GM12891 (cell line): ENCODE measurements at regions not wholly inside any gene's neighbourhood (a gene's known extent, or its start where the extent isn't known, plus 50 kb on each side); places are given as distances from the start of the nearest gene placed in this dataset.

Experiments
- DNase-seq: peaks from one replicate; pipeline ENCODE4 v3.0.0; 2011; ENCODE audit warnings: low spot score; ENCODE audit not compliant: insufficient read length
- FAIRE-seq: peaks from 2 replicates; lab custom pipeline; 2011; peaks lifted over from hg19 to GRCh38; lab: Jason Lieb, UNC
- PAX5 ChIP-seq: IDR thresholded peaks from 2 replicates; pipeline ENCODE4 v1.6.1; 2011; ENCODE audit warnings: low read length, moderate library complexity, mild to moderate bottlenecking; ENCODE audit not compliant: insufficient read depth, severe bottlenecking
- POLR2A ChIP-seq: IDR thresholded peaks from 2 replicates; pipeline ENCODE4 v1.6.1; 2011; ENCODE audit warnings: low read depth, low read length, control low read depth
- POLR2AphosphoS5 ChIP-seq: IDR thresholded peaks from 2 replicates; pipeline ENCODE4 v1.6.1; 2011; ENCODE audit warnings: low read depth, low read length, control low read depth
- POU2F2 ChIP-seq: IDR thresholded peaks from 2 replicates; pipeline ENCODE4 v1.6.1; 2011; ENCODE audit warnings: low read depth, mild to moderate bottlenecking, control low read depth, low read length, moderate library complexity
- SPI1 ChIP-seq: IDR thresholded peaks from 2 replicates; pipeline ENCODE4 v1.6.1; 2011; ENCODE audit warnings: low read depth, low read length, control low read depth
- TAF1 ChIP-seq: IDR thresholded peaks from 2 replicates; pipeline ENCODE4 v1.6.1; 2011; ENCODE audit warnings: low read depth, low read length, control low read depth

DNA sequence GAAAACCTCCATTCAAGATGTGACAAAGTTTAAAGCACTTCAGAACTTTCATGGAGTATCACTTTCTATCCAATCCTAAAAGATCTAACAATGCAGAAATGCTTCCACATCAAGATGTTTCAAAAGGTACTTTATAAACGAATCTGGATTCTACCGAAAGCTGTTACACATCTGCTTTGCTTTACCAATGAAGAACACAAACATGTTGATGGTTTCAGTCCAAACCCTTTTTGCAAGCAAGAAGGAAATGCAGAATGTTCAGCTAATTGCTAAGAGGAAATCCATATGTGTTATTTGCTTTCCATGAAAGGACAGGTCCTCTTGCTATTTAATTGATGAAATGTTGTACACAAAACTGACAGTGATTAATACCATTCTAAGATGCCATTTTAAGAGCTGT, 419.6 kb downstream of the EFNA5 start:
- FAIRE-seq, result no peak
- TF ChIP-seq TAF1 (no peak), POLR2A (no peak), SPI1 (no peak), POU2F2 (no peak), PAX5 (no peak)
- DNase-seq, result no peak

DNA sequence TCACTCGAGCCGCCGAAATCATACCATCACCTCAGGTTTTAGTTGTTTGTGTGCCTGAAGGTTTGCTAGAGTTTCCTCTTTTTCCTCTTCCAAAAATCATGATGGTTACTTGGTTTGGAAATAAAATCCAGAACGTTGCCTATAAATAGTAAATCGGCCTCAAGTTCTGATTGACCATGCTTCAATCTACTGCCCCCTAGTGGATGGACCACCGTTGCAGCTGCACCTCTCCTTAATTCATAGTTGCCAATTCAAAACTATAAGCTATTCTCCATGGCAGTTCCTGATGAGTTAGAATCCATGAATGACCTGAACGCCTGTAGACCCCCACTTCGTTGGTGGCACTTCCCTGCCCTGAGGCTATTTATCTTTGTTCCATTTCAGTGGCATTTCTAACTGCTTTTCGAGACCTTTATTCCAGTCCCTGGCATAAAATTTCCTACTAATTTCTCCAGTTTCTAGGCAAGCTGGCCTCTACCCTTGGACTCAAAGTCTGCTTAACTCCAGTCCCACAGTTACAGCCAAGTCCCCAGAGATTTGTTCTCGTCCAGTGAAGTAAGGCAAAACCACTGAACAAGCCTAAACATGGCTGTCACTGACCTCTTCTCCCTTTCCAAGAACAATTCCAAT, 422.6 kb downstream of the EFNA5 start:
- DNase-seq (no peak), FAIRE-seq (no peak)
- TF ChIP-seq SPI1 (no peak), TAF1 (no peak), POLR2AphosphoS5 (no peak), POLR2A (no peak), POU2F2 (no peak), PAX5 (no peak)

DNA sequence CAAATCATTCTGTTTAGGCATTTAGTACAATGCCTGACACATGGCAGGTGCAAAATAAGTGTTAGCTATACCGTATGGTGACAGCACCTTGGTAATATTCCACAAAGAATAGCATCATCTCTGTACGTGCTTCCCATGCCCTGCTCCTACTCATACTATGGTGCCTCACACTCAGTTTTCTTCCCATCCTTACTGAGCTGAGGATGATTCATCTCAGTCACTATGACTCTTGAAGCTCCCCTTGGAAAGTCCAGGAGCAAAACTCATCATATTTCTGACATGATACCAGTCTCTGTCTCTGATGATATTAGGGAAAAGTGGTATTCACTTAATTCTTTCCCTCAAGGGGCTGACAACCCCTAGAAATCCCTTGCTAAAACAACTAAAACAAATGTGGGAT, 423.3 kb downstream of the EFNA5 start:
- DNase-seq (no peak), FAIRE-seq (no peak)
- TF ChIP-seq SPI1 (no peak), TAF1 (no peak), POLR2AphosphoS5 (no peak), POU2F2 (no peak), POLR2A (no peak), PAX5 (no peak)

DNA sequence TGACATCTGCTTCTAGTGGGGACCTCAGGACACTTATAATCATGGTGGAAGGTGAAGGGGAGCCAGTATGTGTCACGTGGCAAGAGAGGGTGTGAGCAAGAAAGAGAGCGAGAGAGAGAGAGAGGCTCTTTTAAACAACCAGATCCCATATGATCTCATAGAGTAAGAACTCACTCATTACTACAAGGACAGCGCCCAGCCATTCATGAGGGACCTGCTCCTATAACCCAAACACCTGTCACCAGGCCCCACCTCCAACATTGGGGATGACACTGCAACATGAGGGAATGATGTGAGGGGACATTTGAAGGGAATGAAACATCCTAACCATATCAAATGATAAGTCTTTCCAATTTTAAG, 427.5 kb downstream of the EFNA5 start:
- no peak for FAIRE-seq
- TF ChIP-seq POLR2AphosphoS5 (no peak), POU2F2 (no peak), SPI1 (no peak), TAF1 (no peak)

DNA sequence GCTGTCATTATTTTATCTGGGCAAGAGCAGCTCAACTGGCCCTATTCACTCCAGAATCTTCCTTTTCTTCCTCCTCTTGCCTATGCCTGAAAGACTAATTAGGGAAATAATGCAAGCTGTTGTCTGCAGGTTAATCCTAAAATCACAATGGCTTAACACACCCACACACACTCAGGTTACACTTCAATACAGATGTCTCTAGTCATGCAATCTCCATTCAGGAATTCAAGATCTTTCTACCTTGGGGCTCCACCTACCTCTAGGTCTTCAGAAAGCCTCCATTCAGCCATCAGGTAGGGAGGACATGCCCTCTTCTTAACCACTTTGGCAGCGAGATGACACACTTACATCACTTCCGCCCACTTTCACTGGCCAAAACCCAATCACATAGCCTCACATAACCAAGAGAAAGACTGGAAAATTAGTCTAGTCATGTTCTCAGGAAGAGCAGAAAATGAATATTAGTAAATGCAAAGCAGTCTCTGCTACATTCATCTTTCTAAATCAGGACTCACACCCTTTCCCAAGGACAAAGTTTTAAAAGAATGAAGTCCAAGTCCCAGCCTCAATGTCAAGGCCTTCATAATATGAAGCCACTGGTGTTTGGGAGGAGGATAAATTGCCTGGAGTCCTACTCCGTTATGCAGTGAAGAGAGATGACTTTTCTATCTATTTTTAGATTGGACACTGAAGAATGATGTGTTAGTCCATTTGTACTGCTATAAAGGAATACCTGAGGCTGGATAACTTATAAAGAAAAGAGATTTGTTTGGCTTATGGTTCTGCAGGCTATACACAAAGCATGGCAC, 428.1 kb downstream of the EFNA5 start:
- TF ChIP-seq SPI1 (no peak), POLR2A (no peak), POU2F2 (no peak), PAX5 (no peak), POLR2AphosphoS5 (no peak), TAF1 (no peak)
- no peak for DNase-seq
- no peak for FAIRE-seq

More for the DNA sequence above, 427.5 kb downstream of the EFNA5 start:
- no peak for DNase-seq

DNA sequence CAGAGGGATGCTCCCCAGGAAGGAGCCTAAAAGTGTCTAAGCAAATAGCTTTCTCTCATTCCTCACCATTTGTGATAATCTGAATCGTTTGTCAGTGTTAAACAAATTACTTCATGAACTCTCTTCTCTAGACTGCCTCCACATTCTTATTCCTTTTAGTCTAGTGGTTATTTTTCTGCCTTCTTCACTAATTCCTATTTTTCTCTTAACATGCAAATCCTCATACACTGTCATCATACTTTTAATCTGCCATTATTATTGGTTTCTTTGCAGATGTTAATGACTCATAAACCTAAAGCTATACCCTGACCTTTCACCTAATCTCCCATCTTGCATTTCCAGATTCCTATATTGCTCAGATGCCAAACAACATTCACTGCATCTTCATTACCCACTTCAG, 428.9 kb downstream of the EFNA5 start:
- no peak for FAIRE-seq
- TF ChIP-seq TAF1, result no peak
- no peak for TF ChIP-seq SPI1
- no peak for TF ChIP-seq PAX5
- TF ChIP-seq POLR2A, result no peak
- no peak for TF ChIP-seq POLR2AphosphoS5
- no peak for TF ChIP-seq POU2F2
- no peak for DNase-seq

DNA sequence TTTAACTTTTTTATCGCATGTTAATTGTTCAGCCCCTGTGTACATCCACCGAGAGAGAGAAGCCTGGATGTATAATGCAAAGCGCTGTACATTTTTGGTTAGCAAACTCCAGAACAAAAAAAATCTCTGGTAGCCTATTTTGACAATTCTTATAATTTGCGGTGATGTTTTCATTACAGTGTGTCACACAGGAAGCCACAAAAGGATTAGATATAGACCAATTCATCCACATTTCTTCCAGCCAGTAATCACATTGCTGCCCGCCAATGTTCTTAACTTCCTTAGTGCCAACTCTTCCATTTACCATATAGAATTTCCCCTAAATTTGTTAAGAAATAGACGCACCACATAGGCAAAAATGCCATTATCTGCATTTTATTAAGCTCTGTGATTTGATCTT, 435.6 kb downstream of the EFNA5 start:
- FAIRE-seq (no peak), DNase-seq (no peak)
- TF ChIP-seq POU2F2 (no peak), PAX5 (no peak), TAF1 (no peak), SPI1 (no peak), POLR2A (no peak), POLR2AphosphoS5 (no peak)

DNA sequence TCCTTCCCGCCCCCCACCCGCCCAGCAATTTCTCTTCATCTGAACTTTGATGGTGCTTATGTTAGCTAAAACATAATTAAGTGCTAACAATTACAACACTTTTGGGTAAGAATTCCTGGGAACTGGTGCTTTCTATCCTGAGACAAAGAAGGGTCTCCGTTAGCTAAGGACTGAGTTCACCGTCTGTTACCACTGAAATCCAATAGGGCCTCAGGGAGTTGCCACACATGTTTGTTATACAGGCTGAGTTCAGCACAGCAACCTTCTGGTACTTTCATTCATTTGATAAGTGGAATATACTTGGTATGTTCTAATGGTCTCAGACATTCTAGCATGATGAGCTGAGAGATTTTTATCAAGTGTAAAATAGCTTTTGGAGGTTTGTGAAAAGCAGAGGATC, 437.9 kb downstream of the EFNA5 start:
- FAIRE-seq, result no peak
- no peak for TF ChIP-seq POU2F2
- no peak for TF ChIP-seq SPI1
- no peak for TF ChIP-seq POLR2AphosphoS5
- no peak for TF ChIP-seq POLR2A
- TF ChIP-seq TAF1, result no peak
- TF ChIP-seq PAX5, result no peak
- no peak for DNase-seq

DNA sequence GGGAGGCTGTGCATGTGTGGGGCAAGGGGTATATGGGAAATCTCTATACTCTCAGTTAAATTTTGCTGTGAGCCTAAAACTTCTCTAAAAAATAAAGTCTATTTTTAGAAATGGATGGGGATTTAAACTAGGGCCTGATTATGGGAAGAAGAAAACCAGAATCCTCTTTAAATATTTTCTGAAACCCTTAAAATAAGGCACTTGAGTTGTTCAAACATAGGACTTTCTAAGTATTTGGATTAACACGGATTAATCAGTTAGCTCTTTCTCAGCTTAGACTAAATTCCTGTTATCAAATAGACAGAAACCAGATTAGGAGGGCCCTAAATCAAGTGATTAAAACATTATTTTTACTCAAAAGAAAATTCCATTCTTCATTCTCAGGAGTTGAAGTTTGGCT, 438.4 kb downstream of the EFNA5 start:
- no peak for DNase-seq
- FAIRE-seq, result no peak
- no peak for TF ChIP-seq POLR2AphosphoS5
- TF ChIP-seq PAX5, result no peak
- no peak for TF ChIP-seq POLR2A
- TF ChIP-seq SPI1, result no peak
- no peak for TF ChIP-seq POU2F2
- no peak for TF ChIP-seq TAF1

DNA sequence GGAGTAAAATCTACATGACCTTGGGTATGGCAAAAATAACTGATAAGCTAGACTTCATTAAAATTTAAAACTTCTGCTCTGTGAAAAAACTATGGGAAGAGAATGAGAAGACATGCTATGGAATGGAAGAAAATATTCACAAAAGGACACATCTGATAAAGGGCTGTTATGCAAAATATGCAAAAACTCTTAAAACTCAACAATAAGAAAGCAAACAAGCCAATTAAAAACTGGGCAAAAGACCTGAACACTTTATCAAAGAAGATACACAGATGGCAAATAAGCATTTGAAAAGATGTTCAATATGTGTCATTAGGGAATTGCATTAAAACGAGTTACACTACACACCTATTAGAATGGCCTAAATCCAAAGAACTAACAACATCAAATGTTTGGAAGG, 439.5 kb downstream of the EFNA5 start:
- DNase-seq, result no peak
- FAIRE-seq, result no peak
- TF ChIP-seq TAF1, result no peak
- TF ChIP-seq SPI1, result no peak
- no peak for TF ChIP-seq POU2F2
- TF ChIP-seq POLR2AphosphoS5, result no peak
- no peak for TF ChIP-seq POLR2A
